CD4-positive, alpha-beta T cell treated with Interleukin-17A for 4 hours (primary cell): ENCODE measurements at regions not wholly inside any gene's neighbourhood (a gene's known extent, or its start where the extent isn't known, plus 50 kb on each side); places are given as distances from the start of the nearest gene placed in this dataset.
"Not testable (repeated sequence)": the region's sequence is repeated elsewhere in the genome, so short reads cannot be mapped to it uniquely, and the experiment has no call there.

Source experiments
- DNase-seq: peaks from one replicate; pipeline ENCODE4 v3.0.0-alpha.2; 2020; ENCODE audit warnings: mixed read lengths

- DNase-seq: no peak
These were observed 532.4 kb upstream of the ITGA1 start for GRCh38 chr5:52255308-52255707.

DNA sequence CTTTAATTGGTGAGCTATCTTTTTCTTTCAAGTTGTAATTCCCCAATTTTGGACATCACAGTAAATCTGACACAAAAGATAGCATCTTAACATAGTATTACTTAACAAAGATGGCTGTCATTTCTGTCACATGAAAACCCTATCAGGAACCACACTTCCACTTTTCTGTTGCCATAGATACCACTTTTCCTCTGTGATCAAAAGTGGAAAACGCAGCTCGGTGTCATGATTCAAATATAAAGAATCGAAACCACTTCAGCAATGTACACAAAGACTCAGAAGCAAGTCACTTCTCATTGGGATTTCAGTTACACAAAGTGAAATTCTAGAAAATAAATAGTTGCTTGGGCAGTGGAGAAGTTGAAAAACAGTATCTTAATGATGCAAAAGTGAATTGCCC is 524.9 kb upstream of the ITGA1 start:
- no peak for DNase-seq

- no peak for DNase-seq
These were observed 518.3 kb upstream of the ITGA1 start for GRCh38 chr5:52269401-52269800.

DNA sequence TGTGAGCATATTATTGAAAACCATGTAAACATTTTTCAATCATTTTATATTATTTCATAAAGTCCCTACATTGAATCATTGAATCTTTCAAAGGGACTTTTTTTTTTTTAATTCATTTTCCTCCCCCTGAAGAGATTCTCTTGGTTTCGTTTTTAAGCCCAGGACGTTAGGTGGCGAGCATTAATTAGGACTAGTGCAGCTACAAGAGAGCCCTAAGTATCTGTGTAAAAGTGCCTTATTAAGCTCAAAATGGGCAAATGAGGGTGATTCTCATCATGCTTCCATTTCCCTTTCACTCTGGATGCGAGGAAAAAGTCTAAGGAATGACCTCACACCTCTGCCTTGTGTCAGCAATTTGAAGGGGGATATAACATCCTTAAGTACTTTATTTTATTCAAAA is 517.9 kb upstream of the ITGA1 start:
- DNase-seq: no peak

- DNase-seq: no peak
These were observed 512.1 kb upstream of the ITGA1 start for GRCh38 chr5:52275639-52276038.

GRCh38 chr5:52277101-52277500 is 510.6 kb upstream of the ITGA1 start:
- no peak for DNase-seq

GRCh38 chr5:52282647-52283046 is 505.1 kb upstream of the ITGA1 start:
- DNase-seq: no peak

DNA sequence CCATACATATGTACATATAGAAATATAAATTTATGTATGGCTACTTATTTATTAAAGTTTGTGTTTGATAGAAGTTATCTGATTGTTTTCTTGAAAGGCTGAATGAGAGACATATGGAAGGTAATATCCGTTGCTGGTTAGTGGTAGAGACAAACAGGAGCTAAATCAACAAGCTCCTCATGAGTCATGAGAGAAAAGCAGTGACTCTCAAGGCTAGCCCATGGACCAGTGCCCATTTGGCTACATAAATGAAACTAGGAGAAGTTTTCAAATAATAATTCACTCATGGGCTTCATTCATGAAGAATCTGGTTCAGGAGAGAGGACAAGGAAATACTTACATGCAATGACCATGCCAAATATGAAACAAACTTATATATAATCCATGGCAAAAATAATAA is 504.5 kb upstream of the ITGA1 start:
- no peak for DNase-seq

- no peak for DNase-seq
These were observed 486.9 kb upstream of the ITGA1 start for GRCh38 chr5:52300703-52301372.

GRCh38 chr5:52304816-52305215 is 482.9 kb upstream of the ITGA1 start:
- not testable (repeated sequence) for DNase-seq

DNA sequence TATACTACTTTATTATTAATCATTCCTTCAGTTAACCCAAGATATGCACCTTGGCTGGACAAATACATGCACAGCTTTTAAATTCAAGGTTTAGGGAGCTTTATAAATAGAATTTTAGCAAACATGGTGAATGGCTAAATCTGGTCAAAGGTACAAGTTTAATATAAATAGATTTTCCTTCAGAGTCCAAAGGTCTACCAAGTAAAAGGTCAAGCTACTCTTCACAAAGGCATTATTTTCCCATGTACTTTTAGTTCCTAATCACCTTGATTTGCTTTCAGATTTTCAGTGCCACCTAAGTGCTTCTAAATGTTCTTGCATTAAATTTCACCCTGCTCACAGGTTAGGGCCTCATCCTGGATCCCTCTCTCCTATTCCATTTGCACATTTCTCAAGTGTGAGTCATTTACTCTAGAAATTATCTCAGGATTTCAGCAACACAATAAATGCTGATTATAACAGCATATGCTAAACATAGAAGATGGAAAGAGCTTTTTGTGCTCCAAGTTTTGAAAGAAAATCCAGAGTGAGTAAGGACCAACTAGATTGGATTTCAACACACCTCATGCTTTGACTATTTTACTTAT is 459.4 kb upstream of the ITGA1 start:
- no peak for DNase-seq

GRCh38 chr5:52331725-52332124 is 456.0 kb upstream of the ITGA1 start:
- DNase-seq: no peak

GRCh38 chr5:52334367-52334766 is 453.3 kb upstream of the ITGA1 start:
- DNase-seq: no peak

DNA sequence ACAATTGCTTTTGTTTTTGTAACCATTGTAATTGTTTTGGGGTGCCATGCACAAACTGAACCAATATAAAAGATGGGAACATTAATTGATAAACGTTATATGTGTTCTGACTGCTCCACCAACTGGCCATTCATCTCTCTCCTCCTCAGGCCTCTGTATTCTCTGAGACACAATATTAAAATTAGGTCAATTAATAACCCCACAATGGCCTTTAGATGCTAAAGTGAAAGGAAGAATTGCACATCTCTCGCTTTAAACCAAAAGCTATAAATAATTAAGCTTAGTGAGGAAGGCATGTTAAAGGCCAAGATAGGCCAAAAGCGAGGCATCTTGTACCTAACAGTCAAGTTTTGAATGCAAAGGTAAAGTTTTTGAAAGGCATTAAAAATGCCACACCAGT is 448.4 kb upstream of the ITGA1 start:
- no peak for DNase-seq

DNA sequence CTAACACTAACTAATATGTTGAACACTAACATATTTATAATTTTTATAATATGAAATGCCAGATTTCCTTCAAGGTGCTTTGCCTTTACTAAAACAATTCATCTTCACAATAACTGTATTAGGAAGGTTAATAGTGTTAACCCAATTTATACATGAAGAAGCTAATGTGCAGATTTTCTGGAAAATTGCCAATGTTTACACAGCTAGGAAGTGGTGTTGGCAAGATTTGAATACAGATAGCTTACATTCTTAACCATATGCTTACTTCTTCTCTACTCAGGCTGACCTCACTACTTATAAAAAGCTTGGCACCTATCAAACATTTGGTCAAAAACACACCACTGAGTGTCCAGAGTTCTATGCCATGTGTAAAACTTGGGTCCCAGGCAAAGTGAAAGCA is 445.4 kb upstream of the ITGA1 start:
- no peak for DNase-seq

DNA sequence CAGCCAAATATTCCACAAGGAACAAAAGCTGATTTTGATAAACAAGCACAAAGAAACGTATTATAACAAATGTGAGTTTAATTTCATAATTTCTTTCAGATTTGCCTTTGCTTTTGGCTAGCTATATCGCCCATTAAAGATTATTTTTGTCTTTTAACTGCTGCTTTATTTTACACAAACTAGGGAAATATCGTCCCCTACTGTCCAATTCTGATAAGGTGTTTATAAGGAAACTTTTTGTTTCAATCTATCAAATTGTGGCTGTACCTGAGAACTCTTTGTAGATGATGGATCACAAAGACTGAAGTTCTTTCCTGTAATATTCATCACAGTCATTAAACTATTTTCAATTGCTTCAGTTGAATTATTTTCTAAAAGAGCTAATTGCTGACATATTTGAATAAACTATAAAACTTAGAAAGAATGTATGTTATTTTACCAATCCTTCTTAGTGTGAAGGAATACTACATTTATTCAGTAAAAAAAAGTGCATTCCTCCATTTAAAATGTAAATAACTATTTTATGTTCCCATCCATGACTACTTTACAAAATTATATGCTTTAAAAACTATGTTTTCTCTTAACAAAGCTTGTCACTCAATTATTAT is 431.3 kb upstream of the ITGA1 start:
- DNase-seq: no peak

- DNase-seq: no peak
These were observed 428.5 kb upstream of the ITGA1 start for GRCh38 chr5:52359261-52359660.

DNA sequence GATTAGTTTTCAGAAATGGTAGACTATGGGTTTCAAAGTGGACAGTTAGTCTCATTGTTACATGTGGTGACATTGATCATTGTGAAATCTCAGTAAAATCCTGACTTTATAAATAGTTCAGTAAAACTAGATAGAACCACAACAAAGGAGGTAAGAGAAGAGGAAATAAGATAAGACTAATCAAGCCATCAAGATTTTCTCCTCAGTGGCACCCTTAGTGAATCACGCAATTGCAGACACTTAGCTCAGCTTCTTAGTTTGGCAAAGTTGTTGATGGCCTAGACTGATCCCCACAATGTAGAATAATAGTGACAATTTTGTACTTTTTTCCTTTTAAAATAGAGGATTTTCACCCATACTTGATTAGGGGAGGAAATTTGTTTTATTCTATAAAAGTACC is 426.7 kb upstream of the ITGA1 start:
- no peak for DNase-seq

DNA sequence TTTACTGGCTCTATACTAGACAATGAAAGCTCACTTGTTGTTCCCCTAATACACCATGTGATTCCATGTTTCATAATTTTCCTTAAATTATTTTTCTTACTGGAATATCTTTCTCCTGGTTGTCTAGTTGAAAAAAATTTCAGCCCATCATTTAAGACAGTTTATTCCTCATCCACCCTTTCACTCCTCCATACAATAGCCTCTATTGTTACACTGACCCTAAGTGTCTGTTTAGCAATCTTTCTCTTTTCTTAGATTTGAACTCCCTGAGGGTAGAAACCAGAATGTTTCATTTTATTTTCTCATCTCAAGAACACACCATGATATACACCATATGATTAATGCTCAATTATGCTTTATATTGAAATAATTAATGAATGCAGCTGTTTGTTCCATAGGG is 413.4 kb upstream of the ITGA1 start:
- DNase-seq: no peak

DNA sequence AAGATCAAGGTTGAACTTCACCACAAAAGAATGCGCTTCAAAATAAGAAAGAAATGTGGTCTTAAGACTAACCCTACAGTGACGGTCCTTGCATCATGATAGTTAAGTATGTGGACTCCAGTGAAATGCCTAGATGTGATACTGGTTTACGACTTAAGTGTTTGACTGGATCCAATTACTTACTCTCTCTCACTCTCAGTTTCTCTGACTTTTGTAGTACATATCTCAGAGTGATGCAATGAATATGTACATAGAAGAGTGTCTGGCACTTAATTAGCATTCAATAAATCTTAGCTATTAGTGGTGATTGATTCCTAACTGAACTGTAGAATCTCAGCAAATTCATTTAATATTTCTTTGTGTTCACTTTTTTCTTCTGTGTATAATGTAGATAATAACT is 411.7 kb upstream of the ITGA1 start:
- DNase-seq: no peak

DNA sequence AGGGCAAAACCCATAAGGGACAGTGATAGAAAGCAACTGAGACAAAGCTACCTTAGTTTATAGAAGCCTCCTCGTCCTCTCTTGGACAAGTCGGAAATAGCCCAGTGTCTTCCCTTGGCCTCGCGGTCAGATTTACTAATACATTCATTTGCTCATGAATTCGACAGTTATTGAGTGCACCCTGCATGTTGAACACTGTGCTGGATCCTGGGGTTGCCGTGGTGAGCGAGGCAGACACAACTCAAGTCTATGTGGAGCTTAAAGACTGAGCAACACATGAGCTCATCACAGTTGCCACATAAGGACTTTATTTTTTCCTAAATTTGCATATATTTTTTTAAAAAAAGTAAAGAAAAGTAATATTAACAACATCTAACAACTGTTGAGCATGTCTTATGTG is 411.1 kb upstream of the ITGA1 start:
- no peak for DNase-seq

DNA sequence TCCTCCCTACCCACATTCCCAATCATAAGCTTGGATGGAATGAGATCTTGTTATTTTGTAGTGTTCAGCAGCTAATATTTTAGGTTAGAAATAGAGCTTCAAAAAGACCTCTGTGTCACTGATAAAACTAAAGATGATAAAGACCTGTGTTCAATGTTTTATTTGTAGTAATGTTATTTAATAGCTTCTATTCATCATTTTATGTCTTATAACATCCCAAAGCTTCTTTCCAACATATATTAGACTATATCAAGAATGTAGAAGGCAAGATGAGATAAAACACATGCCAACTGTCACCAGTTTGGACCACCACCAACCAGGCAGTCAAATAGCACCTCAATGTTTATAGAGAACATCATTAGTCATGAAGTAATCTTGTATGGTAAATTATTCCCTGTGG is 409.5 kb upstream of the ITGA1 start:
- DNase-seq: no peak

GRCh38 chr5:52388349-52388748 is 399.4 kb upstream of the ITGA1 start:
- DNase-seq: no peak

DNA sequence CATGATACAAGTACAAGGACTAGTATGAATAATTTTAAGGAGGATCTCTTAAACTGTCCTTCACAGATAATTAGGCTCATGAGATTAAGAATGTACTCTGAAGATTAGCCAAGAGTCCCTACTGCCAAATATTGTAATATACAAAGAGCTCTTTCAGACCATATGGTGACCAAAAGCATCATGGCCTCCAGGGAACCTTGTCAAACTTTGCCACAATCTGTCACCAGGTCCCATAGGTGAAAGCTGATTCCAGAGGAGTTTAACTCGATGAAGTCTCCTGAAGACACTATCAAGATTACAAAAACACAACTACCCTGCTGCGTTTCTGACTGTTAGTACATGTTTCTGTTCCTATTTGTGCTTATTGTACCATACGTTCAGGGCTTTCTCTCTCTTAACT is 395.4 kb upstream of the ITGA1 start:
- no peak for DNase-seq

- DNase-seq: no peak
These were observed 377.9 kb upstream of the ITGA1 start for GRCh38 chr5:52409835-52410234.
